ENCODE measurements at regions not wholly inside any gene's neighbourhood (a gene's known extent, or its start where the extent isn't known, plus 50 kb on each side); places are given as distances from the start of the nearest gene placed in this dataset.

DNA sequence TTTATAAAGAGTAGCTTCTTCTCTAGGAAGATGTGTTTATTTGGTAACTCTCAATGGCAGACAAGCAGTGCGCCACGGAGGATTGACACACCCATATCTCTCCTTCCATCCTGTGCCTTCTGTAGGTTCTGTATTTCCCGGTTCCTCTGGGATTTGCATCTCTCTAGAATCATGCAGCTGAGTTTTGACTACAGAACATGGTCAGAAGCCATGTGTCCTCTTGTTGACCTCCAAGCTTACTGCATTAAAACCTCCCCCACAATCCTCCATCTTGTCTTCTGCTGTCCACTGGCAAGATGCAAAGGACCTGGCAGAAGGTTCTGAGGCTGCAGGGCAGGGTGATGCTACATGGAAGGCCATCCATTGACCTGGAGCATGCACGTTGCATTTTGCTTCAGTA is 482.0 kb downstream of the DMRT2 start:
- Histone ChIP-seq H4K20me1 (ENCODE audit: insufficient read depth, poor library complexity, severe bottlenecking) (no peaks in the 10 kb centered on the region), H3K9me2 (replicated peaks; ENCODE audit: insufficient read depth) (no peaks in the 10 kb centered on the region), H3K4me2 (no peak overlapping the region), H3K27me3 (no peaks in the 10 kb centered on the region), H3K4me1 (ENCODE audit: insufficient read depth) (no peaks in the 10 kb centered on the region), H3K36me3 (replicated peaks; ENCODE audit: insufficient read depth, low read depth) (no peaks in the 10 kb centered on the region), H3K9me3 (ENCODE audit: low read depth) (no peaks in the 10 kb centered on the region), H3K27ac (no peak overlapping the region), H3K4me3 (no peak overlapping the region), H3K79me2 (no peaks in the 10 kb centered on the region), H2AFZ (no peak overlapping the region)
- no peak for DNase-seq (ENCODE audit: low spot score)
- TF ChIP-seq EZH2 (IDR thresholded peaks at IDR 0.05; ENCODE audit: borderline replicate concordance) (no peak), EZH2phosphoT487 (IDR thresholded peaks at IDR 0.05; ENCODE audit: low read depth, severe bottlenecking, unreplicated experiment) (no peak)
- TF ChIP-seq, protein P1, sequence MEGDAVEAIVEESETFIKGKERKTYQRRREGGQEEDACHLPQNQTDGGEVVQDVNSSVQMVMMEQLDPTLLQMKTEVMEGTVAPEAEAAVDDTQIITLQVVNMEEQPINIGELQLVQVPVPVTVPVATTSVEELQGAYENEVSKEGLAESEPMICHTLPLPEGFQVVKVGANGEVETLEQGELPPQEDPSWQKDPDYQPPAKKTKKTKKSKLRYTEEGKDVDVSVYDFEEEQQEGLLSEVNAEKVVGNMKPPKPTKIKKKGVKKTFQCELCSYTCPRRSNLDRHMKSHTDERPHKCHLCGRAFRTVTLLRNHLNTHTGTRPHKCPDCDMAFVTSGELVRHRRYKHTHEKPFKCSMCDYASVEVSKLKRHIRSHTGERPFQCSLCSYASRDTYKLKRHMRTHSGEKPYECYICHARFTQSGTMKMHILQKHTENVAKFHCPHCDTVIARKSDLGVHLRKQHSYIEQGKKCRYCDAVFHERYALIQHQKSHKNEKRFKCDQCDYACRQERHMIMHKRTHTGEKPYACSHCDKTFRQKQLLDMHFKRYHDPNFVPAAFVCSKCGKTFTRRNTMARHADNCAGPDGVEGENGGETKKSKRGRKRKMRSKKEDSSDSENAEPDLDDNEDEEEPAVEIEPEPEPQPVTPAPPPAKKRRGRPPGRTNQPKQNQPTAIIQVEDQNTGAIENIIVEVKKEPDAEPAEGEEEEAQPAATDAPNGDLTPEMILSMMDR (IDR thresholded peaks at IDR 0.05; ENCODE audit: poor library complexity), result no peak
- 52% methylated on average over 4 of the region's 4 CpGs for WGBS (ENCODE audit: low lambda C conversion rate, missing lambda C conversion rate)

DNA sequence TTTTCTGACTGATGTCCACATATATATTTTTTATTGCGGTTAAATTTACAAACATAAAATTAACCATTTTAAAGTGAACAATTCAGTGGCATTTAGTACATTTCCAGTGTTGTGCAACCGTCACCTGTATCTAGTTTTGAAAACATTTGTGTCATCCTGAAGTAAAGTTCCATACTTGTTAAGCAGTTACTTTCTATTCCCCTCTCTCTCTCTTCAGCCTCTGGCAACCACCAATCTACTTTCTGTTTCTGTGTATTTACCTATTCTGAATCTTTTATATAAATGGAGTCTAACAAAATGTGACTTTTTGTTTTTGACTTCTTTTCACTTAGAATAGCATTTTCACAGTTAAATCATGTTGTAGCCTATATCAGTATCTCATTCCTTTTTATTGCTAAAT is 480.1 kb upstream of the SMARCA2 start:
- no peaks in the 10 kb centered on the region for H3K36me3 ChIP-seq (replicated peaks; ENCODE audit: insufficient read depth, low read depth)
- H3K79me2 ChIP-seq, result no peaks in the 10 kb centered on the region
- no peaks in the 10 kb centered on the region for H3K9me2 ChIP-seq (replicated peaks; ENCODE audit: insufficient read depth)
- DNase-seq (ENCODE audit: low spot score), result no peak
- H3K4me2 ChIP-seq, result no peak overlapping the region
- 60% methylated on average over 2 of the region's 2 CpGs for WGBS (ENCODE audit: low lambda C conversion rate, missing lambda C conversion rate)
- H2AFZ ChIP-seq, result no peak overlapping the region
- no peak for TF ChIP-seq EZH2 (IDR thresholded peaks at IDR 0.05; ENCODE audit: borderline replicate concordance)
- no peak for TF ChIP-seq EZH2phosphoT487 (IDR thresholded peaks at IDR 0.05; ENCODE audit: low read depth, severe bottlenecking, unreplicated experiment)
- TF ChIP-seq, protein P1 (IDR thresholded peaks at IDR 0.05; ENCODE audit: poor library complexity), result no peak
- H3K27me3 ChIP-seq, result no peaks in the 10 kb centered on the region
- H3K27ac ChIP-seq, result no peak overlapping the region
- H3K4me3 ChIP-seq, result no peak overlapping the region
- no peaks in the 10 kb centered on the region for H4K20me1 ChIP-seq (ENCODE audit: insufficient read depth, poor library complexity, severe bottlenecking)
- H3K4me1 ChIP-seq (ENCODE audit: insufficient read depth), result no peaks in the 10 kb centered on the region
- no peaks in the 10 kb centered on the region for H3K9me3 ChIP-seq (ENCODE audit: low read depth)

- TF ChIP-seq EZH2phosphoT487 (IDR thresholded peaks at IDR 0.05; ENCODE audit: low read depth, severe bottlenecking, unreplicated experiment) (no peak), EZH2 (IDR thresholded peaks at IDR 0.05; ENCODE audit: borderline replicate concordance) (no peak)
- TF ChIP-seq, protein P1 (IDR thresholded peaks at IDR 0.05; ENCODE audit: poor library complexity), result no peak
- WGBS (ENCODE audit: low lambda C conversion rate, missing lambda C conversion rate), result 59% methylated on average over 2 of the region's 2 CpGs
These were observed 479.5 kb upstream of the SMARCA2 start for GRCh38 chr9:1535599-1535998.

More at GRCh38 chr9:1535599-1535998, 479.5 kb upstream of the SMARCA2 start:
- H3K79me2 ChIP-seq, result no peaks in the 10 kb centered on the region
- no peaks in the 10 kb centered on the region for H3K27me3 ChIP-seq
- H3K4me2 ChIP-seq, result no peak overlapping the region
- H3K4me3 ChIP-seq, result no peak overlapping the region
- DNase-seq (ENCODE audit: low spot score), result no peak
- H3K9me2 ChIP-seq (replicated peaks; ENCODE audit: insufficient read depth), result no peaks in the 10 kb centered on the region
- H4K20me1 ChIP-seq (ENCODE audit: insufficient read depth, poor library complexity, severe bottlenecking), result no peaks in the 10 kb centered on the region
- no peak overlapping the region for H3K27ac ChIP-seq
- no peaks in the 10 kb centered on the region for H3K4me1 ChIP-seq (ENCODE audit: insufficient read depth)
- no peaks in the 10 kb centered on the region for H3K36me3 ChIP-seq (replicated peaks; ENCODE audit: insufficient read depth, low read depth)
- no peaks in the 10 kb centered on the region for H3K9me3 ChIP-seq (ENCODE audit: low read depth)
- no peak overlapping the region for H2AFZ ChIP-seq

All from hepatocyte (in vitro differentiated cells).